Neural progenitor cell (in vitro differentiated cells): ENCODE measurements at regions not wholly inside any gene's neighbourhood (a gene's known extent, or its start where the extent isn't known, plus 50 kb on each side); places are given as distances from the start of the nearest gene placed in this dataset.

Source experiments
- CTCF ChIP-seq: fragments of 200-600 bp; sonication (generic); IDR thresholded peaks from 2 replicates; pipeline ENCODE4 v1.5.1; 2017; ENCODE audit warnings: antibody characterized with exemption, mild to moderate bottlenecking
- EZH2 ChIP-seq: fragments of 200-600 bp; sonication (generic); IDR thresholded peaks from 2 replicates; pipeline ENCODE4 v1.6.1; 2017; ENCODE audit warnings: antibody characterized with exemption, mild to moderate bottlenecking, moderate library complexity

GRCh38 chr2:203621981-203622515 lies 84.4 kb upstream of the CD28 start:
- TF ChIP-seq CTCF (no peak), EZH2 (no peak)
